ENCODE measurements at regions not wholly inside any gene's neighbourhood (a gene's known extent, or its start where the extent isn't known, plus 50 kb on each side); places are given as distances from the start of the nearest gene placed in this dataset.
"Not testable (repeated sequence)": the region's sequence is repeated elsewhere in the genome, so short reads cannot be mapped to it uniquely, and the experiment has no call there.

- no peak overlapping the region for H3K27ac ChIP-seq
- H3K27me3 ChIP-seq: no peaks in the 10 kb centered on the region
- DNase-seq: no peak
- no peaks in the 10 kb centered on the region for H3K9me3 ChIP-seq
- no peaks in the 10 kb centered on the region for H3K4me1 ChIP-seq
- intact Hi-C loops (cut with DNase I; ENCODE audit: low total_unique reads): no loop called here
- TF ChIP-seq, protein P1, sequence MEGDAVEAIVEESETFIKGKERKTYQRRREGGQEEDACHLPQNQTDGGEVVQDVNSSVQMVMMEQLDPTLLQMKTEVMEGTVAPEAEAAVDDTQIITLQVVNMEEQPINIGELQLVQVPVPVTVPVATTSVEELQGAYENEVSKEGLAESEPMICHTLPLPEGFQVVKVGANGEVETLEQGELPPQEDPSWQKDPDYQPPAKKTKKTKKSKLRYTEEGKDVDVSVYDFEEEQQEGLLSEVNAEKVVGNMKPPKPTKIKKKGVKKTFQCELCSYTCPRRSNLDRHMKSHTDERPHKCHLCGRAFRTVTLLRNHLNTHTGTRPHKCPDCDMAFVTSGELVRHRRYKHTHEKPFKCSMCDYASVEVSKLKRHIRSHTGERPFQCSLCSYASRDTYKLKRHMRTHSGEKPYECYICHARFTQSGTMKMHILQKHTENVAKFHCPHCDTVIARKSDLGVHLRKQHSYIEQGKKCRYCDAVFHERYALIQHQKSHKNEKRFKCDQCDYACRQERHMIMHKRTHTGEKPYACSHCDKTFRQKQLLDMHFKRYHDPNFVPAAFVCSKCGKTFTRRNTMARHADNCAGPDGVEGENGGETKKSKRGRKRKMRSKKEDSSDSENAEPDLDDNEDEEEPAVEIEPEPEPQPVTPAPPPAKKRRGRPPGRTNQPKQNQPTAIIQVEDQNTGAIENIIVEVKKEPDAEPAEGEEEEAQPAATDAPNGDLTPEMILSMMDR (IDR thresholded peaks at IDR 0.05): no peak
- TF ChIP-seq POLR2A (IDR thresholded peaks at IDR 0.05): no peak
- H3K4me3 ChIP-seq: no peak overlapping the region
- H3K36me3 ChIP-seq: no peaks in the 10 kb centered on the region
These were observed 943.4 kb downstream of the TTLL7 start for GRCh38 chr1:83055391-83056170.

DNA sequence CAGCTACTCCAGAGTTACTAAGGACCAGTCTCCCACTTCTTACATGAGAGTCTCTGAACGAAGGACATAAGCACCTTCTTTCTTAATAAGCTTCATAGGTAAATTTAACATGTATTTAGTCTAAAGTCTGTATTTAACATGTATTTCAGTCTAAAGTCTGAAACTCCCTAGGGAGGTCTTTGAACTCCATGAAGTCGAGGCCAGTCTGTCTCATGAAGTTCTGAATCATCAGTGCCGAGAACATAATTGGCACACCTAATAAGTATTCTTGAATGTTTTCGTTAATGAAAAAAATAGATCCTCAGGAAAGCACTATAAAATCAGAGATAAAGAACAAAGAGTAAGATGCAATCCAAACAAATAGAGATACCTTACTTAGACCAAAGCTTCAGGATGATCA, 945.5 kb downstream of the TTLL7 start:
- no peak for DNase-seq
- no peaks in the 10 kb centered on the region for H3K36me3 ChIP-seq
- H3K27me3 ChIP-seq: no peaks in the 10 kb centered on the region
- TF ChIP-seq POLR2A (IDR thresholded peaks at IDR 0.05): no peak
- TF ChIP-seq, protein P1 (IDR thresholded peaks at IDR 0.05): no peak
- no peaks in the 10 kb centered on the region for H3K4me1 ChIP-seq
- no peak overlapping the region for H3K27ac ChIP-seq
- H3K4me3 ChIP-seq: no peak overlapping the region
- intact Hi-C loops (cut with DNase I; ENCODE audit: low total_unique reads): no loop called here
- no peaks in the 10 kb centered on the region for H3K9me3 ChIP-seq

- Histone ChIP-seq H3K27ac (no peak overlapping the region), H3K4me1 (no peaks in the 10 kb centered on the region), H3K9me3 (no peaks in the 10 kb centered on the region), H3K27me3 (no peaks in the 10 kb centered on the region), H3K36me3 (no peaks in the 10 kb centered on the region), H3K4me3 (no peak overlapping the region)
- no peak for DNase-seq
- no peak for TF ChIP-seq POLR2A (IDR thresholded peaks at IDR 0.05)
- TF ChIP-seq, protein P1 (IDR thresholded peaks at IDR 0.05): no peak
- intact Hi-C loops (cut with DNase I; ENCODE audit: low total_unique reads): no loop called here
These were observed 946.1 kb downstream of the TTLL7 start for GRCh38 chr1:83052865-83053264.

DNA sequence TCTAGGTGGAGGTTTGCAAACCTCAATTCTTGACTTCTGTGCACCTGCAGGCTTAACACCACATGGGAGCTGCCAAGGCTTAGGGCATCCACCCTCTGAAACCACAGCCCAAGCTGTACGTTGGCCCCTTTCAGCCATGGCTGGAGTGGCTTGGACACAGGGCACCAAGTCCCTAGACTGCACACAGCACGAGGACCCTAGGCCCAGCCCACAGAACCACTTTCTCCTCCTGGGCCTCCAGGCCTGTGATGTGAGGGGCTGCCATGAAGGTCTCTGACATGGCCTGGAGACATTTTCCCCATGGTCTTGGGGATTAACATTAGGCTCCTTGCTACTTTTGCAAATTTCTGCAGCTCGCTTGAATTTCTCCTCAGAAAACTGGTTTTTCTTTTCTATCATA, 947.9 kb downstream of the TTLL7 start:
- H3K27ac ChIP-seq; H3K4me3 ChIP-seq; DNase-seq; H3K9me3 ChIP-seq; H3K36me3 ChIP-seq; H3K4me1 ChIP-seq; intact Hi-C loops (cut with DNase I; ENCODE audit: low total_unique reads); H3K27me3 ChIP-seq: not testable (repeated sequence)

DNA sequence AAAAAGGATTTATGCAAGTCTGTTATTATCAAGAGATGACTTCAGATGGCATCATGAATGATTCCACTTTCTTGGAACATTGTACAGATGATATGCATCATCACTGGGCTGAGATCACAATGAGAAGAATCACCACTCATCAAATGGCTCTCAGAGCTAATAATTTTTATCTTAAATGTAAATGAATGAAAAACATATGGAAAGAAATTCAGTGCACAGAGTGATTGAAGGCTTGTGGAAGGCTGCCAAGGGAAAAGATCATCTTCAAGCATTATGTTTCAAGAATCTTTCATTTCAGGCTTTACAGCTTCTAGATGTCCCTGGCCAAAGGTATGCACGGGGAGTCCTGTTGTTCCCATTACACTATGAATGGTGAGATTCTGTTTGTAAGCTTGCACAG, 955.7 kb downstream of the TTLL7 start:
- no peak for TF ChIP-seq POLR2A (IDR thresholded peaks at IDR 0.05)
- TF ChIP-seq, protein P1 (IDR thresholded peaks at IDR 0.05): no peak
- no peaks in the 10 kb centered on the region for H3K27me3 ChIP-seq
- intact Hi-C loops (cut with DNase I; ENCODE audit: low total_unique reads): no loop called here
- DNase-seq: no peak
- no peaks in the 10 kb centered on the region for H3K36me3 ChIP-seq
- H3K9me3 ChIP-seq: no peaks in the 10 kb centered on the region
- H3K4me3 ChIP-seq: no peak overlapping the region
- no peak overlapping the region for H3K27ac ChIP-seq
- no peaks in the 10 kb centered on the region for H3K4me1 ChIP-seq

DNA sequence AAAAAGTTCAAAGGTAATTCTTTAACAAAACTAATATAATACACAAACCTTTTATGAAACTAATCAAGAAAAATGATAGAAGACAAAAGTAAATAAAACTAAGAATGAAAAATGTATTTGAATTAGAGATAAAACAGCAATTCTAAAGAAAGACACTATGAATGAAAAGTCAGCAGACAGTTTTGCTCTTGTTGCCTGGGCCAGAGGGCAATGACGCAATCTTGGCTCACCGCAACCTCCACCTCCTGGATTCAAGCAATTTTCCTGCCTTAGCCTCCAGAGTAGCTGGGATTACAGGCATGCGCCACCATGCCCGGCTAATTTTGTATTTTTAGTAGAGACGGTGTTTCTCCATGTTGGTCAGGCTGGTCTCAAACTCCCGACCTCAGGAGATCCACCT, 959.8 kb downstream of the TTLL7 start:
- intact Hi-C loops (cut with DNase I; ENCODE audit: low total_unique reads); H3K4me3 ChIP-seq; H3K4me1 ChIP-seq; H3K27me3 ChIP-seq; H3K9me3 ChIP-seq; H3K27ac ChIP-seq; DNase-seq; H3K36me3 ChIP-seq: not testable (repeated sequence)

All from uterus (tissue), 3 donors.